AG08396 (cell line): ENCODE measurements at regions not wholly inside any gene's neighbourhood (a gene's known extent, or its start where the extent isn't known, plus 50 kb on each side); places are given as distances from the start of the nearest gene placed in this dataset.
"Not testable (repeated sequence)": the region's sequence is repeated elsewhere in the genome, so short reads cannot be mapped to it uniquely, and the experiment has no call there.

ENCODE experiments used
- DNase-seq: peaks from one replicate; pipeline ENCODE4 v3.0.0; 2012; ENCODE audit warnings: low spot score, mixed read lengths

DNA sequence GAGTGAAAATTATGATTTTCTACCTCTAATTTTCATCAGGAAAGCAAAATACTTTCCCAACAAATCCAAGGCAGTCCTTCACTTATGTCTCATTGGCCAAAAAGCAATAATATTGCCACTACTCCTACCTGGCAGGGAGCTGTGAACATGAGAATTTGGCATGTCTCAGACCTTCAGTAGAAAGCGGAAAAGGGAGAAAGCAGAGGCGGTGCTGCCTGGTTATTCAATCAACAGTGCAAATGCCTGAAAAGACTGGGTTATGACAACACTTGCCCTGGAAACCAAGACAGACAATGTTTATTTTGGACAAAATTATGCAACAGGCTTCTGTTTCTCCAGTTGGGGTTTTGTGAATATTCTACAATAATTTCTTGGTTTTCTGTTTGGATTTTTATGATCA is 194.4 kb downstream of the TAF11L14 start:
- DNase-seq: no peak

GRCh38 chr5:17829456-17829855 is 195.2 kb downstream of the TAF11L14 start:
- DNase-seq: no peak

- no peak for DNase-seq
Measured at GRCh38 chr5:17831279-17831678, 197.0 kb downstream of the TAF11L14 start.

GRCh38 chr5:17832949-17833745 is 198.9 kb downstream of the TAF11L14 start:
- DNase-seq: no peak

GRCh38 chr5:17837757-17838156 is 203.5 kb downstream of the TAF11L14 start:
- no peak for DNase-seq

DNA sequence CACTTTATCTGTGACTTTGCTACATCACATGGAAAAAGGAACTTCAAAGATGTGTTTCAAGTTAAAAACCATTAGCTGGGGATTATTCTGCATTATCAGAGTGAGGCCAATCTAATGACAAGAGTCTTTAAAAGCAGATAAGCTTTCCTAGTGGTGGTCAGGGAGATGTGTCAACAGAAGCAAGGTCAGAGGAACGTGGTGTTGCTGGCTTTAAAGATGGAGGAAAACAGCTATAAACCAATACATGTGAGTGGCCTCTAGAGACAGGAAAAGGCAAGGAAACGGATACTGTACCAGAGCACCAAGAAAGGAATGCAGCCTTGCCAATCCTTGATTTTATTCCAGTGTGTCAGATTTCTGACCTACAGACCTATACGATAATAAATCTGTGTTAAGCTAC is 204.2 kb downstream of the TAF11L14 start:
- DNase-seq: no peak

DNA sequence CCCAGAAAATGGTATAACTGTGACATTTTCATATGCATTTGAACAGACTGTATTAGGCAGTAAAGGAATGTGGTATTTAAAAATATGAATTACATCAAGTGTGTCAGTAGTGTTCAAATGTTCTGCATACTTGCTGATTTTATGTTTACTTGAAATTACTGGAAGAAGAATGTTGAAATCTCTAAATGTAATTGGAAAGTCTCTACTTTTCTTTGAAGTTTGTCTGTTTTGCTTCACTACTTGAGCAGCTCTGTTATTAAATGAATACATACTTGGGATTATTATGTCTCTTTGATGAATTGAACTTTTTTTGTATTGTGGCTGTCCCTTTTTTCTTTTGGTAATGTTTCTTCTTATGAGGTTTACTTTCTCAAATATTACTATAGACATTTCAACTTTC is 205.6 kb downstream of the TAF11L14 start:
- DNase-seq: no peak

DNA sequence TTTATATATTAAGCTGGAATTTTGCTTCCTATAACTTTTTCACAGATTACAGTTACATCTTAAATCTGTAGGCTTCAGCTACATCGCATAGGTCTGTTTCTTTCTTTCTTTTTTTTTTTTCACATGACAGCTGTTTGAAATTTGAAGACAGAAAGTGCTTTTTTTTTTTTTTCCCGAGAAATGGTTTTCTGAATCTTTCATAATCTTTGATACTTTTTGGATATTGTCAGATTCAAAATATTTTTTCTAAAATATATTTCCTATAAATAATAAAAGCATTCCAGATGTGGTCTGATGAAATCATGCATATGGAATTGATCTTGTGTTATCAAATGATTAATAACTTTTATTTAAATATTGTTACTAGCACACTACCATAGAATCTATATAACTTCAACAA is 212.2 kb downstream of the TAF11L14 start:
- DNase-seq: no peak

DNA sequence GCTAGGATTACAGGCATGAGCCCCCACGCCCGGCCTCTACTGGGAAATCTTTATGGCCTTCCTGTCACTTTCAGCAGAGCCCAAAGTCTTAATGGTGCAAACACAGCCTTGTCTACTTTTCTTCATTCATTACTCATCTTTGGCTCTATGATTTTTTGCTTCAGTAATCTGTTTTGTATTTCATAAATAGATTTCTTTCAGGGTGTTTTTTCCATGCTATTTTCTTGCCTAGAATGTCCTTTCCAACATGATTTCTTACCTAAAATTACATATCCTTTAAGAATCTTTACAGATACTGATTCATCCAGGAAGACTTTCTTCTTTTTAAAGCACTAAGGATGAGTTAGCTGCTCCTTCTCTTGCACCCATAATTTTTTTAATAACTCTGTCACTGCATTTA is 213.0 kb downstream of the TAF11L14 start:
- DNase-seq: no peak

DNA sequence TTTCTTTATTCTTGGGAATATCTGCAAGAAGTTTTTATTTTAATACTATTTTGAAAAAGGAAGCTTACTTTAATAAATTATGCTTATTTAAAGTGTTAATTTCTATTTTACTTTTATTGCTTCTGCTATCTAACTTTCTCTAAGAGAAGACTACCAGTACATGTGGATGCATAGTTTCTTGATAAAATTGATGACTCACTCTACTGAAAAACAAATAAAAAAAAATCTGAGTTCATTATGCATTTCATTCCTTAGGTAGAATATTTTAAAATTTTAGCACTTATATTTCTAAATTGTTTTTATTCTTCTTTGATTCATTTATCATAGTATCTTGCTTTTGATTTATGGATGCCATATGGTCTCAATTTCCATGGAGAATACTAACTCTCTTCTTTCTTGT is 217.9 kb downstream of the TAF11L14 start:
- no peak for DNase-seq

- DNase-seq: no peak
Measured at GRCh38 chr5:17852740-17853139, 218.5 kb downstream of the TAF11L14 start.

DNA sequence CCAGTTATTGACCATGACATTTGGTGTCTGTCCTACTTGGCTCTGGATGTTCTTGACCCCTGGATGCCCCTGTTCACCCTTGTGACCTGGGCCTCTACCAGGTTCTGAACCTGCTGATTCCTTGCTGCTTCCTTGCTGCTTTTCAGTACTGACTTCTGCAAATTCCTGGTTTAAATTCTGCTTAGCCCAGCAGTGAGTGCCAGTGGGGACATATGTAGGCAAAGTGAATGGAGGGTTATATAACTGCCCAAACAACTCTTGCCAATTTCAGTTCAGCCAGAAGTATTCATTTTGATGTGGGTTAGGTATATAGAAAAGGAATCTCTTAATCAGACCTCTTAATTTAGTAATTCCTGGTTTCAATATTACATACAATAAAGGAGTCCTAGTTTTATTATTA is 220.6 kb downstream of the TAF11L14 start:
- DNase-seq: no peak

- no peak for DNase-seq
Measured at GRCh38 chr5:17860660-17861315, 226.5 kb downstream of the TAF11L14 start.

DNA sequence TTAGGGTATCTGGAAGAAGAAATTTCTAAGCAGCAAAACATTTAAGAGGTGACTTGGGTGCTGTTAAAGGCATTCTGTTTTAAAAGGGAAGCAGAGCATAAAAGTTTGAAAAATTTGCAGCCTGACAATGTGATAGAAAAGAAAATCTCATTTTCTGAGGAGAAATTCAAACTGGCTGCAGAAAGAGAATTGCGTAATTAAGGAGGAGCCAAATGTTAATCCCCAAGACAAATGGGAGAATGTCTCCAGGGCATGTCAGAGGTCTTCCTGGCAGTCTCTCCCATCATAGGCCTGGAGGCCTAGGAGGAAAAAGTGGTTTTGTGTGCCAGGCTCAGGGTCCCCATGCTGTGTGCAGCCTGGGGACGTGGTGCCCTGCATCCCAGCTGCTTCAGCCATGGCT is 230.6 kb downstream of the TAF11L14 start:
- not testable (repeated sequence) for DNase-seq

DNA sequence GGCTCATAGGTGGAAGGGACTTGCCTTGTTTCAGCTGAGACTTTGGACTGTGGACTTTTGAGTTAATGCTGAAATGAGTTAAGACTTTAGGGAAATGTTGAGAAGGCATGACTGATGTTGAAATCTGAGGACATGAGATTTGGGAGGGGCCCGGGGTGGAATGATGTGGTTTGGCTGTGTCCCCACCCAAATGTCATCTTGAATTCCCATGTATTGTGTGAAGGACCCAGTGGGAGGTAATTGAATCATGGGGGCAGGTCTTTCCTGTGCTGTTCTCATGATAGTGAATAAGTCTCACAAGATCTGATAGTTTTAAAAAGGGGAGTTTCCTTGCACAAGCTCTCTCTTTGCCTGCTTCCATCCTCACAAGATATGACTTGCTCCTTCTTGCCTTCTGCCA is 231.7 kb downstream of the TAF11L14 start:
- not testable (repeated sequence) for DNase-seq

DNA sequence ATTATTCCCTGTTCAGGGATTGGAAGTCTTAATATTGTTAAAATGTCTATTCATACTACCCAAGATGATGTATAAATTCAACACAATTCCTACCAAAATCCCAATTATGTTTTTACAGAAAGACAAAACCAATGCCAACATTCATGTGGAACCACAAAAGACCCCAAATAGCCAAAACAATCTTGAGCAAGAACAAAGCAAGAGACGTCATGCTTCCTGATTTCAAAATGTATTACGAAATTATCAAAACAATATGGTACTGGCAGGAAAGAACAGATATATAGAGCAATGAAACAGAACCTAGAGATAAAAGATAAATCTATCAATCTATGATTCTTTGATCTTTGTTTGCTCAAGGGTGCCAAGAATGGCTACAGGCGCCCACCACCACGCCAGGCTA is 237.9 kb downstream of the TAF11L14 start:
- DNase-seq: no peak

GRCh38 chr5:17878541-17878940 is 244.3 kb downstream of the TAF11L14 start:
- DNase-seq: no peak

DNA sequence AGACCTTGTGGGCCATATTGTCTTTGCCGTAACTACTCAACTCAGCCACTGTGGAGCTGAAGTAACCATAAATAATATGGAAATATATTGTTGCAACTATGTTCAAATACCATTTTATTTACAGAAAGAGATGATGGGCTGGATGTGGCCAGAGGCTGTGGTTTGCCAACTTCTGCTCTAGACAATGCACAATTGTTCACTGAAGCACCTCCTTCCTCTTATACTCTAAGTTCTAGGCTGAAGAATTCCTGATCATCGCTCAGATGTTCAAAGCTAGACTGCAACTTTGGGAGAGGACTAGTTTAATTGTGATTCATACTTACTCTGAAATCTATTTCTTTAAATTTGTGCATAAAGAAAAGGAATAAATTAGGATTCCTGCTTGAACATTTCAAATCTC is 245.0 kb downstream of the TAF11L14 start:
- DNase-seq: no peak

- no peak for DNase-seq
Measured at GRCh38 chr5:17880869-17881268, 246.6 kb downstream of the TAF11L14 start.

DNA sequence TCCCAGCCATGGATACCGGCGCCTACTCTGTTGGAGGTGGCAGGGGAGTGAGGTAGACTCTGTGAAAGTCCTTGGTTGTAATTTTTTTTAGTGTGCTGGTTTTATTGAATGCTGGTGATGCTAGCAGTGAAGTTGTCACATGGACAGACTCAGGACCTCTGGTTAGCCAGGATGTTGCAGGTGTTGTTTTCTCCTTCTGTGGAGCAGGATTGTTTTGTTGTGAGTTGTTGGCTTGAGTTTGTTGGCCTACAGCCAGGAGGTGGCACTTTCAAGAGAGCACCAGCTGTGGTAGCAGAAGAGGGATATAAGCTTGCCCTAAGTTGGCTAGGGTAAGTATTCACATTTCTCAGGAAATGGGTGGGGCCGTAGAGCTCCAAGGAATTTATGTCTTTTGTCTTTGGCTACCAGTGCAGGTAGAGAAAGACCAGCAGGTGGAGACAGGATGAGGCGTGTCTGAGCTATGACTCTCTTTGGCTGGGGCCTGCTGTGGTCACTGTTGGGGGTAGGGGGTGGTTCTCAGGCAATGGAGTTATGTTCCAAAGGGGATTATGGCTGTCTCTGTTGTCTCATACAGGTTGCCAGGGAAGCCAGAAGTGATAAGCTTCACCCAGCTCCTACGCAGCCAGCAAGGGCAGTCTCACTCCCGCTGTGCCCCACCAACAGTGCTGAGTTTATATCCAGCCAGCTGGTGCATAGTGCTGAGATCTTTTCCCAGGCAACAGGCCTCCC is 248.7 kb downstream of the TAF11L14 start:
- DNase-seq: no peak

DNA sequence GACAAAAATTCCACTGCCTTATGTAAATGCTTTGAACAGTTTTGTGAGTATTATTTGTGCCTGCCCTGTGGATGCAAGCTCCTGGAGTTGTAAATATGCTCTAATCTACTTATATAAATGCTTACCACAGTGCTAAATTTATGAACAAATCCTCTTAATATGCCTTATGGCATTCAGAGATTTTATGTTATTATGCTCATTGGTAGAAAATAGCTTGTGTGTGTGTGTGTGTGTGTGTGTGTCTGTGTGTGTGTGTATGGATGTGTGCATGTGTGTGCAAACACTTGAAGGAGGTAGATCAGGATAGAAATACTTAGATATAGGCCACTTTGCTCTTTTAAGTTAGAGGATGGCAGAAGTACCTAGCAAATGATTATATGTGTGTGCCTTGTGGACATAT is 253.9 kb downstream of the TAF11L14 start:
- DNase-seq: no peak

- DNase-seq: no peak
Measured at GRCh38 chr5:17890501-17890900, 256.2 kb downstream of the TAF11L14 start.

GRCh38 chr5:17891881-17892280 is 257.6 kb downstream of the TAF11L14 start:
- no peak for DNase-seq
